NCI-H526 treated with DMSO at 0.1 percent for 48 hours (cell line): ENCODE measurements at regions not wholly inside any gene's neighbourhood (a gene's known extent, or its start where the extent isn't known, plus 50 kb on each side); places are given as distances from the start of the nearest gene placed in this dataset.
"Not testable (repeated sequence)": the region's sequence is repeated elsewhere in the genome, so short reads cannot be mapped to it uniquely, and the experiment has no call there.

ENCODE experiments used
- DNase-seq: peaks from one replicate; lab custom pipeline; 2025; lab: John Stamatoyannopoulos, UW

DNA sequence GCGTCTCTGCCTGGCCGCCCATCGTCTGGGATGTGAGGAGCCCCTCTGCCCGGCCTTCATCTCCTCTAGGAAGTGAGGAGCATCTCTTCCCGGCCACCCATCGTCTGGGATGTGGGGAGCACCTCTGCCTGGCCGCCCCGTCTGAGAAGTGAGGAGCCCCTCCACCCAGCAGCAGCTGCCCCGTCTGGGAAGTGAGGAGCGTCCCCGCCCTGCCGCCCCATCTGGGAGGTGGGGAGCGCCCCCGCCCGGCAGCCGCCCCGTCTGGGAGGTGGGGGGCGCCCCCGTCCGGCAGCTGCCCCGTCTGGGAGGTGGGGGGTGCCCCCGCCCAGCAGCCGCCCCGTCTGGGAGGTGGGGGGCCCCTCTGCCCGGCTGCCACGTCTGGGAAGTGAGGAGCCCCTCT lies 153.7 kb upstream of the MYRIP start:
- DNase-seq = not testable (repeated sequence)

DNA sequence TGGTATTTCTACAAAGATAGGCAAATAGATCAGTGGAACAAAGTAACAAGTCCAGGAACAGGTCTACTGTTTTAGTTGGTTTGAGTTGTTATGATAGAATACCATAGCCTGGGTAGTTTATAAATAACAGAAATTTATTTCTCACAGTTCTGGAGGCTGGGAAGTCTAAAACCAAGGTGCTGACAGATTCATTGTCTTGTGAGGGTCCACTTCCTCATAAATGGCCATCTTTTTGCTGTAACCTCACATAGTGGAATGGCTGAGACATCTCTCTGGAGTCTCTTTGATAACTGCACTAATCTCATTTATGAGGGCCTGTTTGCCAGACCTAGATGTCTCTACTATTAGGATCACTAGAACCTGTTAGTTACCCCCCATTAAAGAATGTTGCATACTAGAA lies 152.3 kb upstream of the MYRIP start:
- DNase-seq = no peak

DNA sequence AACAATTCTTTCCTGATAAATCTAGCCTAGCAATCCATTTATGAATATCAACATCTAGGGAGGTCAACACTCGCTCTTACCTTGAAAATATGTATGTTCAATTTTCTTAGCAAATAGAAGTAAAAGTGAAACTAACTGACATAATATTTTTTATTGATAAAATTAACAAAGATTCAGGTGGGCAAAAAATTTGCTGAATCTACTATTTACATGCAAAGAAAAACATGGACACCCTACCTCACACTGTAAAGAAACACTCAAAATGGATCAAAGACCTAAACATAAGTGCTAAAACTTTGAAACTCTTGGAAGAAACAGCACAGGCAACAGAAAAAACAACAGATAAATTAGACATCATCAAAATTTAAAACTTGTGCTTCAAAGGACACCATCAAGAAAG lies 151.6 kb upstream of the MYRIP start:
- DNase-seq = no peak

DNA sequence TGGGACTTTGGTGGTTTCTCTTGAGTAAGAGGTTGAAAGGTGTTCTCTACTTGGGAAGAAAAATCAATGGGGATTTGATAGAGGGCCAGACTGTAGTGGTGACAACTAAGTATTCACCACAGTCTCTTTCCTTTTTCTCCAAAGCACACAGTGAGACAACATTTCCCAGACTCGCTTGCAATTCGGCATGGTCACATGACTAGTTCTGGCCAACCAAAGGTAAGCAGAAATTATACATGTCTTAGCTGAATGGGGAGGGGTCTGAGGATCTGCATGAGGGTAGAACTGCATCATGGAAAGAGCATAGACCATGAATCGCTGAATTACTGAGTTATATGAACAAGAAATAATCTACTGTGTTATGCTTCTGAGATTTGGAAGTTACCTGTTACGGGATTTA lies 144.5 kb upstream of the MYRIP start:
- DNase-seq = no peak

DNA sequence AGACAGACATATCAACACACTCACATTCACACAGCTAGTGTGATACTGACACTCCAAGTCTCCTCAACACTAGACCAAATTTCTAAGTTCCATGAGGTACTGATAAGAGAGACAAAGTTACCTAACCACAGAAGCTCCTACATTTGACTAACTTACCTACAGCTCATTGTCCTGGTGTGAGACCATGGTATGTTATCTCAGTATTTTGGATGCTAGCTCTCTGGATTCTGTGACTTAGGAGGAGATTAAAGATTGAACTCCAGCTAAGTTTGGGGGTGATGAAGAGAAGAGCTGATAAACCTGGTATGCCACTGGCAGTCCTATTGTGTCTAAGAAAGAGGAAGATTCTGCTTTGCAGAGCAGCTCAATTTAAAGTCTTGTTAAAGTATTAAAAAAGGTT lies 144.0 kb upstream of the MYRIP start:
- no peak for DNase-seq

DNA sequence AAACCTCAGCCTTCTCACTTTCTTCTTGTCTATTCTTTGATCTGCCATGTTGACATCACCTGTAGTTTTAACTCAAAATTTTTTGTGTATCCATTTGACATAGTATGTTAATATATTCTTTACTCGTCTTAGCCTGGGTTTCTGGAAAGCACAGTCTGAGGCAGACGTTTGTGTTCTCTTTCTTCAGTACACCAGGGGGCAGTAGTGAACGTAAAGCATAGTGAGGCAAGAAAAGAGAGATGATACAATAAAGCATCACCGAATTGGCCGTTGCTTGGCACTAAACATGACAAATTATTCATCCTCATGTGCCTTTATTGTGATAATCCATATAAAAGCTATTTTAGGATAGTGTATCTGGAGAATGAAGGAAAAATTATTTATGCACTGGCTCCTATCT lies 141.0 kb upstream of the MYRIP start:
- DNase-seq = peak; percentile 16

DNA sequence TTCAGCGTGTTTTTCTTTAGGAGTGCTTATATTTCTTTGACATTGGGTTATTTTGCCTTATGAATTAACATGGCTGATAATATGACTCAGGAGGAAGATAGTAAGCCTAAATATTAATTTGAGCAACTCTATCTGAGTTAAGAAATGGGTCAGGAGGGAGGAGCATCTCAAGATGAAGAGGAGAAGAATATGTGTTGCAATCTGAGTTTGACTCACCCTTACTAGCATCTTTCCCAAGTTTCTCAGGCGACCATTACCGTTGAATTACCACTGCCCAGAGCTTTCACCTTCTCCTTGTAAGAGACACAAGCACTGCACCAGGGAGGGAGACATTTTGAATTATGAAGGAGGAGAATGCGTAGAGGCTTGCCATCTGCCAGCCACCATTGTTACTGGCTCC lies 138.3 kb upstream of the MYRIP start:
- DNase-seq = no peak

DNA sequence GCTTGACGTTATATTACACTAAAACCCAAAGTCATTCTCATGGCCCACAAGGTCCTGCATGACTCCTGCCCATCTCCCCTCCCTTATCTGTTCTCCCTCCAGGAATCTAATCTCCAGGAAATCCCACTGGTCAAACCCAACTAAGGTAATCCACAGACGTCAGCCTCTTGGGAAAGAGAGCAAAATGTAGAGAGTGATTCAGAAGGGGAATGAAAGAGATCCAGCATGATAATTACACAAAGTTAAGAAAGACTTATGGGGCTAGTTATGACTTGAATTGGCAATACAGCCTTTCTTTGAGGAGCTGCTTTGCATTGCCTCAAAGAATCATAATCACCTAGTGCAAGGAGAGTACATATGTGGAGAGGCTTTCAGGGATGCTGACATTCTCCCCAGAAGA lies 137.8 kb upstream of the MYRIP start:
- no peak for DNase-seq

DNA sequence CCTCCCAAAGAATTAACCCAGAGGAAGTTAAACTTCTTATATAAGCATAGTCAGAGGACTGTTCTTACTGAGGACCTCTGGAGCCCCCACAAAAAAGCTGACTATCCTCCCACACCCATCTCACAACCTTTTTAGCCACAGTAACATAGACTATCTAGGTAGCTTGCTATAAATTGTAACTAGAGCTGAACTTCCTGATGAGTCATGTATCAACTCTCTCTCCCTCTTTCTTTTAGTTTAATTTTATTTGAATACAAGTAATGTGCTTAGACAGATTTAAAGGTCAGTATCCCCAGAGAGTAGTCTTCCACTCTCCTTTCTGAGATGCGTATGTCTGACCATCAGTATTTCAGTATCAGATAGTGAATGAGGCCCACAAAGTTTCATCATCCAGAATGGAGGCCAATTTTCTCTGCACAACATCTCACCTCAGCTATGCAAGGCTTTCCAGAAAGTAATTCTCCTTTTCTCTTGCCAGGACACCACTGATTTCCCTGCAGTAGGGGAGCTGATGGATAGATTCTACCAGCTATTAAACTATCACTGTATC lies 104.0 kb upstream of the MYRIP start:
- no peak for DNase-seq

DNA sequence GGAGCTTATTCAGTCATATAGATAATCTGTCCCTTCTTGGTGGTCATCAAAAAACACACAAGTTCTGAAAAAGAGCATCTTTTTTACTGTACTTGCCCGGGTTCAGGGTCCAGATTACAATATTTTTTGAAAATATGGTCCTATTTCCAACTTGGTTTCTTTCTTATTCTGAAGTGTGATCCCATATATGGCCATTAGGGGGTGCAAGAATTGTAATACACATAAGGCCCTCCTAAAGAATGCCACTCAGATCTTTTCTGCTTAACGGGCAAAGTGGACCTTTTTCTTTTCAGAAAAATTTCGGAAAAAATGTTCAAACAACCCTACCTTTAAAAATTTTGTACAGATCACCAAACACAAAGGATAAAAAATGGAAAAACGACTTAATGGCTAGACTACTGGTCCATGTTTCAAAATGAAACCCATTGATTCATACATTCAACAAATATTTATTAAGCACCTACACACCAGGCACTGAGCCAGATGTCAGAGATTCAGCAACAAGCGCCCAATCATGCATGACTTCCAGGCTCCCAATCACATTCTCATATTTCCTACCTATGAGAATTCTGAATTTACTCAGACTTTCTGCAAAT lies 102.0 kb upstream of the MYRIP start:
- DNase-seq = no peak

DNA sequence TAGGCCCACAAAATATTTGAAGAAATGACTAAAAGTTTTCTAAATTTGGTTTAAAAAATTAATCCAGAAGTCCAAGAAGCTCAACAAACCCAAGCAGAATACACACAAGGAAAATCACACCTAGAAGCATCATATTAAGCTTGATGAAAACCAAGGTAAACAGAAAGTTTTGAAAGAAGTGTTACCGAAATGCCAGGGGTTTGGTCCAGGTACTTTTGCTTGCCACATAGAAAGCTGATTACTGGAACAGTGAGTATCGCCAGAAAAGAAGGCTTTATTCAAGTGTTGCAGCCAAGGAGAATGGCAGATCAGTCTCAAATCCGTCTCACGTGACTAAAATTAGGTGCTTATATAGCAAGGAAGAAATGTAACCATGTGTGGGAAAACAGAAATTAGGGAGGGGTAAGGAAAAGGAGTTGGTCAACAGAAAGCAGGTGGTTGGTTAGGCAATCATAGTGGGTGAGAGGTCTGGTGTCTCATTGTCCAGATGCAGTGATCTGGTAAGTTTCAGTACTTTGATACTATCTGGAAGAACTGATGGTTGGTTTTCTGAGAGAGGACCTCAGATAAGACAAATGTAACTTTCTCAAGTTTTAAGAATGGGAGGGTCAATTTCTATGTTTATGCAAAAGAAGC lies 96.9 kb upstream of the MYRIP start:
- DNase-seq = no peak

DNA sequence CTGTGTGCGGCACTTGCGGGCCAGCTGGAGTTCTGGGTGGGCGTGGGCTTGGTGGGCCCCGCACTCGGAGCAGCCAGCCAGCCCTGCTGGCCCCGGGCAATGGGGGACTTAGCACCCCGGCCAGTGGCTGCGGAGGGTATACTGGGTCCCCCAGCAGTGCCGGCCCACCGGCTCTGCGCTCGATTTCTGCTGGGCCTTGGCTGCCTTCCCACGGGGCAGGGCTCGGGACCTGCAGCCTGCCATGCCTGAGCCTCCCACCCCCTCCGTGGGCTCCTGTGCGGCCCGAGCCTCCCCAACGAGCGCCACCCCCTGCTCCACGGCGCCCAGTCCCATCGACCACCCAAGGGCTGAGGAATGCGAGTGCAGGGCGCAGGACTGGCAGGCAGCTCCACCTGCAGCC lies 96.1 kb upstream of the MYRIP start:
- DNase-seq = not testable (repeated sequence)

DNA sequence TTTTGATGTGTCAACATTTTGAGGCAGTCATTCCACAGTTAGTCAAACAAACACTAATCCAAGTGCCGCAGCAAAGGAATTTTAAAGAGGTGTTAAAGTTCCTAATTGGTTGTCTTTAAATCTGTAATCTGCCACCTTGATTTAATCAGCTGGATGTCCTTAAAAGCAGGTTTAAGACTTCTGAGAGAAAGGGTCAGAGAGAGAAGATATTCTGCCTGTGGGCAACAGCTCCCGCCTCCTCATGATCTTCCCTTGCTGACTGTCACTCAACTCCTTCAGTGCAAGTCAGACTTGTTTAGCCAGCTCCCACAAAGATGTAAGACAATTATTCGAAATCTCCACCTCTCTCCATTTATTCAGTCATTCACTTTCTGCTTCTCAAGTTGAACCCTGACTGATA lies 92.6 kb upstream of the MYRIP start:
- DNase-seq = no peak

DNA sequence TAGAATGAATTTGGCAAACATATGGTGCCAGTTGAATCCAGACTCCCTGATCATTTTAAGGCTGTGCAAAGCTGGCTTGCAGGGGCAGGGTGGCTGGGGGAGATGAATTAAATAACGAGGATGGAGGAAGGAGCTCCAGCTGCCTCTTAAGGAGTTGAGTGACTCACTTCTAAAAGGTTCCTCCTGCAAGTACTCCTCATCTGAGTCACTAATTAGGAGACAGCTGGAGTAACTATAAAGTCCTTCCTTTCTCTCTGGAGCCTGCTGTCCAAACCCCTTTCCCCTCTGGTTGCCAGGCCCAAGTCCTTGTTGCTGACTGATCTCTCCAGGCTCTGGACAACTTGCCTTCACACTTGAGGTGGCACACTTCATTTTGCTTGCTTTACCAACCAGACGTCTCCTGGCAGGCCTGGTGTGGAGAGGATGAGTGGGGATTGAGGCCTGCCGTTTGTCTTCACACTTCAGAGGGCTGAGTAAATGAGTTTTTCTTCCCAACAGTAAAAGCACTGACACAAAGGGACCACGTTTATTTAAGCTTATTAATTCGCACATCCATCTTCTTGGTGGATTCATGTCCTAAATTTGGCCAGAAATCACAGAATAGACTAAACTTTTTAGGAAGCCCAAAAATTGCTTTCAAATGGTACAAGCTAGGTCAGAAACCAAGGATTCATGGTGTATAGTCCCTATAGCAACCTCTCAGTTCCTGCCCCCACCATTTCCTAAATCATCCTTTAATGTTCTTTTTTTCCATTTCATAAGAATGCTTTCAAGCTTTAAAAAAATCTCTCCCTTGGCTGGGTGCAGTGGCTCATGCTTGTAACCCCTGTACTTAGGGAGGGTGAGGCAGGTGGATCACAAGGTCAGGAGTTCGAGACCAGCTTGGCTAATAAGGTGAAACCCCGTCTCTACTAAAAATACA lies 90.5 kb upstream of the MYRIP start:
- no peak for DNase-seq

DNA sequence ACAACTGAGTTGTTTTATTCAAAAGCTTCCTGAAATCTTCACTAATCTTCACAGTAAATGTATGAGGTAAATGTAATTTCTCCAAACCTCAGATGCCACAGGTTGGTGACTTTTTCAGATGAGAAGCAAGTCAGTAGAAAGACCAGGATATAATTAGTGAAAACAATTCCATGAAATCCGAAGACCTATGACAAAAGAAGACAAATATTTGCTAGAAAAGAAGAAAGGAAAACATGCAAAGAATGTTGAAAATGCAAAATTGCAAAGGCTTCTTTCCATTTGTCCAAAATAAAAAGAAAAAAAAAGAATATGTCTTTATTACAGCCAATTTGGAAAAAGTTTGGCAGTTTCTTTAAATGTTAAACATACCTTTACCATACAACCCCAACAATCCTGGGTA lies 88.3 kb upstream of the MYRIP start:
- DNase-seq = no peak

DNA sequence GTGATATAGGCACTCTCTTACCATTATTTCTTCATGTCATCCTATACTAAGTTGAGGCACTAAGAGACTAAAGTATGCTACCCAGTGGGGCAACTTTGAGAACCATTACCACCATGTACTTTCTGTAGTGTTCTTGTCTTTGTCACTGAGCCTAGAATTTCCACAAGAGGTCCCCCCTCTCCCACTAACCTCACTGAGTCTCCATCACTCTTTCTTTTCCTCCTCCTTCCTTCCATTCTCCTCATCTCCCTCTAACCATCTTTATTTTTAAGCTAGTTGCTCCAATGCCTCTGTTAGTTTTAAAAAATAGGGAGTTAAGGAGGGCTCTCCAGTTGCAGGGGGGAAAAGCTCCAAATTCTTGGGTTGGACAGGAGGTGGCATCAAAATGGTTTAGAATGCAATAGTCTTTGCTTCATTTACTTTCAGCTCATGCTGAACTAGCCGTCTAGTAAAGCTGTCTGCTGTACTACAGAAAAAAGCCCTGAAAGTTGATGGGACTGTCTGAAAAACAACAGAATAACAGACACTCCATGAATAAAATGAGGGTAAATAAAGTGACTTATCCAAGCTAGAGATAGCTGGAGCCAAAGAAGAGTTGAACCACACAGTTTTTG lies 85.1 kb upstream of the MYRIP start:
- DNase-seq = no peak

DNA sequence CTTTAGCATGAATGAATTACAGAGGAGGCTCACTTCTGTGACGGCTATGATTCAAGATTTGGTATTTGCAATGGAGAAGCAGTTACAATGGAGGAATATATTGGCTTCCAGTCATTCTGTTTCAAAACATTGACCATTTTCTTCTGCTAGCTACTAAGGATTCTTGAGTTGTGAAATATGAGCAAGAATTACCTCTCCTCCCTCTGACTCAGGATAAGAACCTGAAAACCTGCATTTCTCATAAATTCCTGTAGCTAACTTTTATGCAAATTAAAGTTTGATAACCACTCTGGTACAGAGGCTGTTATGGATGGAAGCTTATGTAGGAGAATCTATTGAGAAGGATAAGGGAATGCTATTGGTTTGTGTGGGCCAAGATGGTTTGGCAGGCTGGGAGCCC lies 84.1 kb upstream of the MYRIP start:
- DNase-seq = no peak

DNA sequence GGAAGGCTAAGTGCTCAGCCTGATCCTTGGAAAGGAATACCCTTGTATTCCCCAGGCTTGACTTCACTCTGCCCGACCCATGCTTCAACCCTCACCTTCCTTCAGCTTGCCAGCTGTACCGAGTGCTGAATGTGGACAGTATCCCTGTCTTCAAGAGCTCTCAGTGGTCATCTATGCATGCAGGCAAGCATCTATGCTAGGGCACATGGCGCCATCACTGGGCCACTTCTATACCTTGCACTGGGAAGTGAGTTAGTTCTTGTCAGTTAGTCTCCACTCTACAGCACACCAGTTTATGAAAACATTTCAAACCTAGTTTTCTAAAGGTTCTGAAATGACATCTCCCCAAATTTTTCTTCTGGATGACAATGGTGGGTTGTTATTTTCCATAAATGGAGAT lies 82.0 kb upstream of the MYRIP start:
- no peak for DNase-seq

DNA sequence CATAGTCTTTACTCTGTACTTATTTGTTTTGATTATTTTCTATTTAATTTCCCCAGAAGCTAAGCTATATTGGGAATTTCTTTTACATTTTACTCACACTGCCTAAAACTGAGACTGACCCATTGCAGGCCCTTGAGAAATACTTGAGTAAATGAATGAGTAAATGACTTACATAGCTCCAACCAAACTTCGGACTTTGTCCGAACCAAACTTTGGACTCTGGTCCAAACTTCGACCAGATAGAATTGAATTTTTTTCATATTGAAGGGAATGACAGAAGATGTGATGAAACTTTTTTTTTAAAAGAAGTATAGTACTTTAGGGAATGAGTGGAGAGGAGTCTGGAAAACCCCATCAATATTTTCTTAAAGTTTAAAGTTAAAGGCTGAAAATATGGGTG lies 75.6 kb upstream of the MYRIP start:
- DNase-seq = no peak

DNA sequence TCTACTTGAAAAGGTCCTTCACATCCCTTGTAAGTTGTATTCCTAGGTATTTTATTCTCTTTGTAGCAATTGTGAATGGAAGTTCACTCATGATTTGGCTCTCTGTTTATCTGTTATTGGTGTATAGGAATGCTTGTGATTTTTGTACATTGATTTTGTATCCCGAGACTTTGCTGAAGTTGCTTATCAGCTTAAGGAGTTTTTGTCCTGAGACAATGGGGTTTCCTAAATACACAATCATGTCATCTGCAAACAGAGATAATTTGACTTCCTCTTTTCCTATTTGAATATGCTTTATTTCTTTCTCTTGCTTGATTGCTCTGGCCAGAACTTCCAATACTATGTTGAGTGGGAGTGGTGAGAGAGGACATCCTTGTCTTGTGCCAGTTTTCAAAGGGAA lies 69.8 kb upstream of the MYRIP start:
- DNase-seq = not testable (repeated sequence)

DNA sequence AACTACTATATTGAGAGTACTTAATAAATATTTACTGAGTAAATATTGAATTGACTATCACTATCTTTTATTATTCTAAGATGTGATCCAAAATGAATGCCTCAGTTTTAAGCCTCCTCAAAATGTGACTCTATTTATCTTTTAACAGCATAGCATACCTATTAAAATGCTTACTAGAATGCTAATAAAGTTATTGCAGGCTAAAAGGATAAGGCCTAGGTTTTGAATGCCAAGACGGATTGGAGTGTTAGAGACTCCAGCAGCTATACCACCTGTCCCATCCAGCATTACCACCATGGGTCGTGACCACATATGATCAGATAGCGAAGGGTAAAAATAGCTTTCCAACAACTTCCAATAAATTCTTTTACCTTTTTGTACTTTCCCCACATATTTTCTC lies 64.7 kb upstream of the MYRIP start:
- no peak for DNase-seq

DNA sequence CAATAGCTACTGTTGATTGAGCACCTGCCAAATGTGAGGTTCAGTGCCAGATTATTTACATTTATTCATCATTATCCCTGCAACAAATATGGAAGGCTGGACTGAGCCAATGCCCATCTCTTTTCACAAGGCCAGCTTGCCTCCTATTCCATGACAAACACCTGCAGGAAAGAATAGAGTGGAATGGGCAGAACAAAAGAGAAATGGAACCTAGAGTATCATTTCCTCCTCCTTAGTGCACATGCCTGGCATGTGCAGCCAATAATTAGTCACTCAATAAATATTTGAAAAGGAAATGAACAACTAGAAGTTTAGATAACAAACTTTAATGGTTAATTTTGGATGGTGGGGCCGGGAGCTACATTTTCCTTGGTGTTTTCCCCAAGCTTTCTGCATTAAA lies 61.4 kb upstream of the MYRIP start:
- no peak for DNase-seq

DNA sequence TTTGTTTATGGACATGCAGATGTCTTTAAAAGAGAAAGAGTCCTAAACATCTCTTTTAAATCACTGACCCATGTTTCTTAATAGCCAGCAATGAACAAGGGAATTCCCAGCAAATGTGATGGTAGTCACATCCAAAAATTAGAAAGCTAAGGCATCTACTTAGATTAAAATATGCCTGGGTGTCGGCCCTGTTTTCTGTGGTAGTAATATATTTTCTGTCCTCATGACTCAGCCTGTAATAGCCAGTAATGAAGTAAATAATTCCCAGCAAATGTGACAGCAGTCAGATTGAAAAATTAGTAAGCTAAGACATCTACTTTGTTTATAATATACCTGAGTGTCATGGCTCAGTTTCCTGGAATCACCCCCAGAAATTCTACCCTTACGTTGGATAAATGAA lies 60.6 kb upstream of the MYRIP start:
- no peak for DNase-seq
